OCI-LY1 (cell line): ENCODE measurements at regions not wholly inside any gene's neighbourhood (a gene's known extent, or its start where the extent isn't known, plus 50 kb on each side); places are given as distances from the start of the nearest gene placed in this dataset.

ENCODE experiments used
- H2AFZ ChIP-seq: fragments of 200-600 bp; sonication (generic), shearing (Covaris generic); 2 replicates; pipeline ENCODE4 v1.6.0; 2014; ENCODE audit warnings: antibody characterized with exemption, mild to moderate bottlenecking, low read length
- H3F3A ChIP-seq: fragments of 200-600 bp; sonication (generic), shearing (Covaris generic); 2 replicates; pipeline ENCODE4 v1.6.0; 2014; ENCODE audit warnings: mild to moderate bottlenecking, antibody characterized with exemption, low read length, moderate library complexity; ENCODE audit not compliant: insufficient read depth
- H3K27ac ChIP-seq: fragments of 200-600 bp; sonication (generic); 2 replicates; pipeline ENCODE4 v1.5.1; 2014; ENCODE audit warnings: low read length, mixed run types, mild to moderate bottlenecking, low read depth; ENCODE audit not compliant: poor library complexity, severe bottlenecking
- H3K27me3 ChIP-seq: fragments of 200-600 bp; sonication (generic); 2 replicates; pipeline ENCODE4 v1.6.0; 2014; ENCODE audit warnings: antibody characterized with exemption, mild to moderate bottlenecking, low read length, moderate library complexity; ENCODE audit not compliant: insufficient read depth
- H3K36me3 ChIP-seq: fragments of 200-600 bp; sonication (generic); 2 replicates; pipeline ENCODE4 v1.6.1; 2014; ENCODE audit warnings: mild to moderate bottlenecking, antibody characterized with exemption, low read length, moderate library complexity, mixed read lengths; ENCODE audit not compliant: insufficient read depth
- H3K4me1 ChIP-seq: fragments of 200-600 bp; sonication (generic); 2 replicates; pipeline ENCODE4 v1.5.1; 2014; ENCODE audit warnings: mild to moderate bottlenecking, low read length, moderate library complexity; ENCODE audit not compliant: insufficient read depth, severe bottlenecking
- H3K4me2 ChIP-seq: fragments of 200-600 bp; sonication (generic), shearing (Covaris generic); 2 replicates; pipeline ENCODE4 v1.6.1; 2014; ENCODE audit warnings: low read length
- H3K4me3 ChIP-seq: fragments of 200-600 bp; sonication (generic); 2 replicates; pipeline ENCODE4 v1.5.1; 2014; ENCODE audit warnings: low read length, low read depth, mild to moderate bottlenecking, mixed read lengths; ENCODE audit not compliant: poor library complexity, severe bottlenecking
- H3K79me2 ChIP-seq: fragments of 200-600 bp; shearing (Covaris generic); 2 replicates; pipeline ENCODE4 v1.6.1; 2016; ENCODE audit warnings: mixed run types, low read length, mixed read lengths; ENCODE audit not compliant: insufficient read depth
- H3K9ac ChIP-seq: fragments of 200-600 bp; sonication (generic), shearing (Covaris generic); 2 replicates; pipeline ENCODE4 v1.6.1; 2014; ENCODE audit warnings: mild to moderate bottlenecking, low read length, mixed read lengths
- H3K9me2 ChIP-seq: fragments of 200-600 bp; sonication (generic), shearing (Covaris generic); 2 replicates; pipeline ENCODE4 v1.6.1; 2014; ENCODE audit warnings: low read depth, mild to moderate bottlenecking, low read length, mixed read lengths
- H3K9me3 ChIP-seq: fragments of 200-600 bp; shearing (Covaris generic); 2 replicates; pipeline ENCODE4 v1.6.1; 2014; ENCODE audit warnings: low read length, mixed read lengths
- H4K20me1 ChIP-seq: fragments of 200-600 bp; sonication (generic), shearing (Covaris generic); 2 replicates; pipeline ENCODE4 v1.6.0; 2016; ENCODE audit warnings: mild to moderate bottlenecking, low read length; ENCODE audit not compliant: insufficient read depth
- EZH2 ChIP-seq: fragments of 200-600 bp; sonication (generic), shearing (Covaris generic); IDR thresholded peaks from 2 replicates; pipeline ENCODE4 v1.8.0; 2017; ENCODE audit warnings: borderline replicate concordance, mixed run types, mild to moderate bottlenecking, antibody characterized with exemption, low read length, moderate library complexity, mixed read lengths
- TF ChIP-seq, protein P1 (sequence below): fragments of 200-600 bp; sonication (generic), shearing (Covaris generic); IDR thresholded peaks from 2 replicates; pipeline ENCODE4 v1.5.1; 2017; ENCODE audit warnings: mild to moderate bottlenecking, antibody characterized with exemption, low read length, moderate library complexity, mixed read lengths

DNA sequence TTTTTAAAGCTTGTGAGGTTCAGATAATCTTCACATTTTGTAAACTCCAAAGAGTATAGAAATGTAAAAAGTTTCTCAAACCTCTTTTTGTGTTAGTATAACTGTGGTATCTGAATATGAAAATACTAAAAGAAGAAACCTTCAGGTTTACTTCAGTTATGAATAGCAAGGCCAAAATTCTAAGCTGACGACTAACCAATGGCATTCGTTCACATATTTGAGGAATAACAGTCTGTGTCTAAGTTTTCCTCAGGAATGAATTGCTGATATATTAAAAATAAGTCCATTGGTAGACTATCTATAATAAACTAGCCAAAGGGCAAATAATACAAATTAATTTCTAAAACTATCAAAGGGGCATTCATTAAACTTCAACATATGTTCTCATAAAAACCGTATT lies 206.0 kb downstream of the CXCL12 start:
- no peak for TF ChIP-seq EZH2
- TF ChIP-seq, protein P1, sequence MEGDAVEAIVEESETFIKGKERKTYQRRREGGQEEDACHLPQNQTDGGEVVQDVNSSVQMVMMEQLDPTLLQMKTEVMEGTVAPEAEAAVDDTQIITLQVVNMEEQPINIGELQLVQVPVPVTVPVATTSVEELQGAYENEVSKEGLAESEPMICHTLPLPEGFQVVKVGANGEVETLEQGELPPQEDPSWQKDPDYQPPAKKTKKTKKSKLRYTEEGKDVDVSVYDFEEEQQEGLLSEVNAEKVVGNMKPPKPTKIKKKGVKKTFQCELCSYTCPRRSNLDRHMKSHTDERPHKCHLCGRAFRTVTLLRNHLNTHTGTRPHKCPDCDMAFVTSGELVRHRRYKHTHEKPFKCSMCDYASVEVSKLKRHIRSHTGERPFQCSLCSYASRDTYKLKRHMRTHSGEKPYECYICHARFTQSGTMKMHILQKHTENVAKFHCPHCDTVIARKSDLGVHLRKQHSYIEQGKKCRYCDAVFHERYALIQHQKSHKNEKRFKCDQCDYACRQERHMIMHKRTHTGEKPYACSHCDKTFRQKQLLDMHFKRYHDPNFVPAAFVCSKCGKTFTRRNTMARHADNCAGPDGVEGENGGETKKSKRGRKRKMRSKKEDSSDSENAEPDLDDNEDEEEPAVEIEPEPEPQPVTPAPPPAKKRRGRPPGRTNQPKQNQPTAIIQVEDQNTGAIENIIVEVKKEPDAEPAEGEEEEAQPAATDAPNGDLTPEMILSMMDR: no peak
- Histone ChIP-seq H3K9ac (no peak overlapping the region), H3K27me3 (no peaks in the 10 kb centered on the region), H3K4me3 (no peak overlapping the region), H3K79me2 (no peaks in the 10 kb centered on the region), H2AFZ (no peak overlapping the region), H3K27ac (no peak overlapping the region), H3K36me3 (no peaks in the 10 kb centered on the region), H3K4me2 (no peak overlapping the region), H3K9me3 (no peaks in the 10 kb centered on the region), H3K9me2 (no peaks in the 10 kb centered on the region), H3F3A (no peaks in the 10 kb centered on the region), H4K20me1 (no peaks in the 10 kb centered on the region), H3K4me1 (no peaks in the 10 kb centered on the region)

- Histone ChIP-seq H3K36me3 (no peaks in the 10 kb centered on the region), H2AFZ (no peak overlapping the region), H3K9ac (no peak overlapping the region), H3K4me3 (no peak overlapping the region), H3K27me3 (no peaks in the 10 kb centered on the region), H4K20me1 (no peaks in the 10 kb centered on the region), H3K9me3 (no peaks in the 10 kb centered on the region), H3K4me2 (no peak overlapping the region), H3K4me1 (no peaks in the 10 kb centered on the region), H3K9me2 (no peaks in the 10 kb centered on the region), H3K79me2 (no peaks in the 10 kb centered on the region), H3K27ac (no peak overlapping the region), H3F3A (no peaks in the 10 kb centered on the region)
- no peak for TF ChIP-seq EZH2
- TF ChIP-seq, protein P1: no peak
These were observed 206.6 kb downstream of the CXCL12 start for GRCh38 chr10:44178281-44178680.

- no peaks in the 10 kb centered on the region for H3K36me3 ChIP-seq
- no peak overlapping the region for H3K4me3 ChIP-seq
- TF ChIP-seq, protein P1: no peak
- TF ChIP-seq EZH2: no peak
- H3K27ac ChIP-seq: no peak overlapping the region
- no peaks in the 10 kb centered on the region for H3K27me3 ChIP-seq
- H3F3A ChIP-seq: no peaks in the 10 kb centered on the region
- H2AFZ ChIP-seq: no peak overlapping the region
- H3K4me2 ChIP-seq: no peak overlapping the region
- no peaks in the 10 kb centered on the region for H3K9me3 ChIP-seq
- H3K9me2 ChIP-seq: no peaks in the 10 kb centered on the region
- no peak overlapping the region for H3K9ac ChIP-seq
- H4K20me1 ChIP-seq: no peaks in the 10 kb centered on the region
- no peaks in the 10 kb centered on the region for H3K79me2 ChIP-seq
- no peaks in the 10 kb centered on the region for H3K4me1 ChIP-seq
These were observed 207.3 kb downstream of the CXCL12 start for GRCh38 chr10:44177610-44178009.
